Thymus (tissue), 11 donors: ENCODE measurements at regions not wholly inside any gene's neighbourhood (a gene's known extent, or its start where the extent isn't known, plus 50 kb on each side); places are given as distances from the start of the nearest gene placed in this dataset.

Experiments used
- DNase-seq, 9 donors: peaks; one replicate each; pipeline ENCODE4 v3.0.0-alpha.2; 2013; ENCODE audit warnings: low spot score in 9 of 9, low read depth in 6 of 9, missing footprints in 1 of 9
- H3K27ac ChIP-seq, 2 donors: one replicate each; pipeline ENCODE4 v1.5.1; 2013; ENCODE audit warnings: control low read depth in 1 of 2, low read depth in 1 of 2, low read length in 1 of 2, mild to moderate bottlenecking in 1 of 2, moderate library complexity in 1 of 2
- H3K27me3 ChIP-seq, 2 donors: one replicate each; pipeline ENCODE4 v1.5.1; 2013; ENCODE audit warnings: low read length in 1 of 2; ENCODE audit not compliant: control insufficient read depth in 2 of 2, insufficient read depth in 1 of 2
- H3K36me3 ChIP-seq, 2 donors: one replicate each; pipeline ENCODE4 v1.5.1; 2013; ENCODE audit warnings: low read length in 1 of 2, mild to moderate bottlenecking in 1 of 2, moderate library complexity in 1 of 2; ENCODE audit not compliant: control insufficient read depth in 2 of 2, insufficient read depth in 2 of 2
- H3K4me1 ChIP-seq, 2 donors: one replicate each; pipeline ENCODE4 v1.5.1; 2013; ENCODE audit warnings: low read length in 2 of 2; ENCODE audit not compliant: control insufficient read depth in 2 of 2, insufficient read depth in 2 of 2
- H3K4me3 ChIP-seq, 2 donors: one replicate each; pipeline ENCODE4 v1.5.1; 2013; ENCODE audit warnings: low read length in 2 of 2, control low read depth in 1 of 2, mild to moderate bottlenecking in 1 of 2
- H3K9me3 ChIP-seq, 2 donors: one replicate each; pipeline ENCODE4 v1.5.1; 2013; ENCODE audit warnings: low read length in 1 of 2, mild to moderate bottlenecking in 1 of 2; ENCODE audit not compliant: control insufficient read depth in 2 of 2, insufficient read depth in 1 of 2
- WGBS: extraction: QIAGEN DNeasy Blood & Tissue Kit; methylation state at CpG from one replicate; pipeline ENCODE4 v1.1.7; 2013; 5-methylcytosine and 5-hydroxymethylcytosine counted together
- donor health status: healthy.

- no peaks in the 10 kb centered on the region for H3K9me3 ChIP-seq
- H3K36me3 ChIP-seq: peaks cover 0 to 3% of the 10 kb centered on the region in 2 donors
- H3K27ac ChIP-seq: peak overlapping the region in 1 of 2 donors; percentile 28
- WGBS: 48% methylated on average over 3 of the region's 3 CpGs
- H3K27me3 ChIP-seq: no peaks in the 10 kb centered on the region
- peak in 4 of 9 donors; percentile 33 to 74 (median 39) for DNase-seq
- peaks cover 10 to 32% of the 10 kb centered on the region in 2 donors for H3K4me1 ChIP-seq
- no peak overlapping the region for H3K4me3 ChIP-seq
Measured at GRCh38 chr6:7047966-7048365, 59.8 kb upstream of the RREB1 start.

GRCh38 chr6:7048894-7049293 is 58.9 kb upstream of the RREB1 start:
- peaks cover 14 to 35% of the 10 kb centered on the region in 2 donors for H3K4me1 ChIP-seq
- WGBS: 92% methylated on average over 2 of the region's 2 CpGs
- no peak for DNase-seq

GRCh38 chr6:7050004-7050403 is 57.8 kb upstream of the RREB1 start:
- 88% methylated on average over 2 of the region's 2 CpGs for WGBS

More at GRCh38 chr6:7048894-7049293, 58.9 kb upstream of the RREB1 start:
- Histone ChIP-seq H3K27ac (no peak overlapping the region), H3K36me3 (peaks cover 0 to 3% of the 10 kb centered on the region in 2 donors), H3K27me3 (no peaks in the 10 kb centered on the region), H3K4me3 (no peak overlapping the region), H3K9me3 (no peaks in the 10 kb centered on the region)

GRCh38 chr6:7050872-7051779 is 56.6 kb upstream of the RREB1 start:
- H3K36me3 ChIP-seq: peaks cover 0 to 3% of the 10 kb centered on the region in 2 donors
- H3K27ac ChIP-seq: peak overlapping the region; percentile 99
- no peaks in the 10 kb centered on the region for H3K27me3 ChIP-seq
- WGBS: 21% methylated on average over 68 of the region's 68 CpGs
- H3K4me3 ChIP-seq: peak overlapping the region; percentile 76 to 87
- no peaks in the 10 kb centered on the region for H3K9me3 ChIP-seq
- peaks cover 14 to 32% of the 10 kb centered on the region in 2 donors for H3K4me1 ChIP-seq
- DNase-seq: peak in 5 of 9 donors; percentile 48 to 77 (median 51)

More at GRCh38 chr6:7050004-7050403, 57.8 kb upstream of the RREB1 start:
- Histone ChIP-seq H3K4me1 (peaks cover 14 to 35% of the 10 kb centered on the region in 2 donors), H3K9me3 (no peaks in the 10 kb centered on the region), H3K36me3 (peaks cover 0 to 3% of the 10 kb centered on the region in 2 donors), H3K4me3 (no peak overlapping the region), H3K27ac (no peak overlapping the region), H3K27me3 (no peaks in the 10 kb centered on the region)
- DNase-seq: no peak

- Histone ChIP-seq H3K4me3 (peak overlapping the region; percentile 76 to 87), H3K9me3 (no peaks in the 10 kb centered on the region), H3K27ac (peak overlapping the region; percentile 99), H3K36me3 (peaks cover 0 to 3% of the 10 kb centered on the region in 2 donors), H3K4me1 (peaks cover 16 to 37% of the 10 kb centered on the region in 2 donors), H3K27me3 (no peaks in the 10 kb centered on the region)
- peak in 7 of 9 donors; percentile 76 to 94 (median 83) for DNase-seq
- WGBS: under 1% methylated on average over 59 of the region's 59 CpGs
Measured at GRCh38 chr6:7051780-7052442, 55.9 kb upstream of the RREB1 start.

- Histone ChIP-seq H3K27me3 (no peaks in the 10 kb centered on the region), H3K27ac (peak overlapping the region; percentile 99), H3K4me3 (peak overlapping the region; percentile 76 to 87), H3K36me3 (peaks cover 0 to 3% of the 10 kb centered on the region in 2 donors), H3K4me1 (peaks cover 16 to 37% of the 10 kb centered on the region in 2 donors), H3K9me3 (no peaks in the 10 kb centered on the region)
- WGBS: under 1% methylated on average over 31 of the region's 31 CpGs
- DNase-seq: peak in 6 of 9 donors; percentile 54 to 83 (median 67)
Measured at GRCh38 chr6:7052443-7053011, 55.2 kb upstream of the RREB1 start.

- H3K4me1 ChIP-seq: peaks cover 18 to 34% of the 10 kb centered on the region in 2 donors
- peak overlapping the region; percentile 99 for H3K27ac ChIP-seq
- WGBS: 48% methylated on average over 5 of the region's 5 CpGs
- no peaks in the 10 kb centered on the region for H3K27me3 ChIP-seq
- no peaks in the 10 kb centered on the region for H3K9me3 ChIP-seq
- peak overlapping the region; percentile 76 to 87 for H3K4me3 ChIP-seq
- peak in 1 of 9 donors; percentile 44 for DNase-seq
- peaks cover 0 to 3% of the 10 kb centered on the region in 2 donors for H3K36me3 ChIP-seq
Measured at GRCh38 chr6:7053125-7053774, 54.5 kb upstream of the RREB1 start.
